GM19238 (cell line): ENCODE measurements at regions not wholly inside any gene's neighbourhood (a gene's known extent, or its start where the extent isn't known, plus 50 kb on each side); places are given as distances from the start of the nearest gene placed in this dataset.

ENCODE experiments used
- DNase-seq: peaks from one replicate; pipeline ENCODE4 v3.0.0; 2011; ENCODE audit warnings: low spot score; ENCODE audit not compliant: insufficient read length

DNA sequence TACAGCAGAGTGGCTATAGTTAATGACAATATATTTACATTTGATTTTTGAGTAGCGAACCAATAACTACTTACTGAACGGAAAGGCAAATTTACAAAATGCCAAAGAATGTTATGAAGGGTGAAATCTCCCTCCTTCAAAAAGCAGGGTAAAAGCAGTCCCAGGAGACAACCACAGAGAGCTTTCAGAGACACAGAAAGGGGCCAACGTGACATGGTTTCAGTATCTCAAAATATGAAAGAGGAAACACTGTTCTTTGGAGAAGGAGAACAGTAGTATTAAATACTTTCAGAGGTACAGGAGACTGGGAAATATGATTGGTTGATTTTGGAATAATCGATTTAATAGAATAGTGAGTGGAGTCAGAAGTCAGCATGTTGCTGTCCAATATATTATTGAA is 52.3 kb upstream of the ROBO1 start:
- DNase-seq = no peak

DNA sequence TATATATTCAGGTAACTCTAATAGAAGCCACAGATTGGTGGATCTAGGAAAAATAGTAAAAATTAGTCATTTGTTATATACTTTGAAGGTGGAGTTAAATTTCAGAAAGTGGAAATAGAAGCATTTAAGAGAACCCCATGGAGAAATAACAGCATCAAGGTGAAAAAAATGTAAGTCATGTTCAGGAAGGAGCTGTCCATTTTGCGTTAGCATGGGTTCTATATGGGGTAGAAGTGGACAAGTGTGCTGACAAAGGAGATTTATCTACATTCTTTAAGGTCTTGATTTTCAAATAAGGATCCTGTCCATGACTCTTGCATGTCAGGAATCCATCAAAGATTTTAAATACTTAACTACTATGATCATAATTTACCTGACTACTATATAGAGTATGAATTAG is 50.2 kb upstream of the ROBO1 start:
- DNase-seq = no peak
